ENCODE measurements at regions not wholly inside any gene's neighbourhood (a gene's known extent, or its start where the extent isn't known, plus 50 kb on each side); places are given as distances from the start of the nearest gene placed in this dataset.

DNA sequence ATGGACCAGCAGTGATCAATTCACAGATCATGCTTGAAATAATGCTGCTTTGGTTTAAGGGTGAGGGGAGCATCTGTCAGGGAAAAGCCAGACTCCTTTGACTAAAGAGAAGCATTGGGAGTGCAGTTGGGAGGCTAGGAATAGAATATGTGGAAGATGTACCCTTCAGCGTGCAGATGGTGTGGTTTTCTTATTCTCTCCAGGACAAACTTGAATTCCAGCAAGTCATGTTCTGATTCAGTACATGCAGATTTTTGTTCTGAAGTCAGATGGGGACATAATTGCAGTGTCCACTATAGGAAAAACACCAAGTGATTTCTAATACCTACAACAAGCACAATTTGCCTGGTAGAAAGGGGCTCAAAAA lies 99.0 kb upstream of the LIMCH1 start:
- ATAC-seq (replicated peaks in 6 of 8) = peak in 4 of 8 experiments; percentile 16 to 76 (median 56)
- WGBS, 10 experiments = 0 to 78% (median 50%) methylated on average over 1 of the region's 1 CpG; no CpG with 5 or more reads in 7 of the 10 experiments
- in situ Hi-C loops (cut with MboI; ENCODE audit: low pct_unique_long_range_greater_than_20kb in 2 of 9, low sequenced_read_pairs in 9 of 9, unreplicated experiment in 9 of 9) = no loop called here
- peak overlapping the region; percentile 11 to 80 for H3K27ac ChIP-seq
- peaks cover 37 to 40% of the 10 kb centered on the region in 2 donors for H3K4me1 ChIP-seq (replicated peaks in 1 of 2)
- H3K4me3 ChIP-seq = no peak overlapping the region

GRCh38 chr4:41442810-41443209 lies 95.1 kb upstream of the LIMCH1 start:
- H3K4me3 ChIP-seq = no peak overlapping the region
- peaks cover 16 to 19% of the 10 kb centered on the region in 2 donors for H3K4me1 ChIP-seq (replicated peaks in 1 of 2)
- in situ Hi-C loops (cut with MboI; ENCODE audit: low pct_unique_long_range_greater_than_20kb in 2 of 9, low sequenced_read_pairs in 9 of 9, unreplicated experiment in 9 of 9) = no loop called here
- peak in 1 of 8 experiments; percentile 52 for ATAC-seq (replicated peaks in 6 of 8)
- no peak overlapping the region for H3K27ac ChIP-seq

DNA sequence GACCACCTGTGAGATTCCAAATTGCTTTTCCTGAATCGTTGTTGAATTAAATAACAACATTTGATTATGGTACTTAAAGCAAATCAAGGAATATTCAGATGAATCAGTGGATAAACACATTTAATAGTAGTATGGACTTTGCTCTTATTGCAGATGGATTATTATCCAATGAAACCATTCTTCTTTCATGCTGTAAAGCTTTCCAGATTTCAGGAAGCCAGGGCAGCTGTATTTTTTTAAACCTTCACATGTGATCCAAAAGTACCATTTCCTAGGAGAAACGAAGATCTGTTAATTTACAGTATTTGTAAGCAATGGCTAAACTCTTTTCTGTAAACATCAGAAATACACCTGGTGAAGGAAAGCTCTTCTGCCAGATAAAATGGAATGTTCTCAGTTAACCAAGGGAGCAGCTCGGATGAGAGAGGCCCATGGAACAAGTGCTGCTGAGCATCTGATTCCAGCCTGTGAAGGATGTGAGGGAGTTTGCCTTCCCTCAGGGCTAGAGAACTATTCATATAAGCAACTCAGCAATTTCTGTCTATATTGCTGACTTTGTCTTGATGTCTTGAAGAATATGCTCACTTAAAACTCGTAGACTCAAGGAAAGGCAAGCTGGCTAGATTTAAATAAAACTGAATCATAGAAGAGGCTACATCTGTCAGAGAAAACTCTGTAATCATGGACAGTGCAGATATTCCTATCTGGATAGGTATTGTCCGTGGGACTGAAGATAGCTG lies 94.4 kb upstream of the LIMCH1 start:
- WGBS, 10 experiments = 10 to 100% (median 93%) methylated on average over 1 to 5 of the region's 5 CpGs
- ATAC-seq (replicated peaks in 6 of 8) = peak in 1 of 8 experiments; percentile 47
- in situ Hi-C loops (cut with MboI; ENCODE audit: low pct_unique_long_range_greater_than_20kb in 2 of 9, low sequenced_read_pairs in 9 of 9, unreplicated experiment in 9 of 9) = no loop called here
- no peak overlapping the region for H3K27ac ChIP-seq
- peaks cover 9 to 12% of the 10 kb centered on the region in 2 donors for H3K4me1 ChIP-seq (replicated peaks in 1 of 2)
- H3K4me3 ChIP-seq = no peak overlapping the region

- Histone ChIP-seq H3K4me3 (no peak overlapping the region), H3K4me1 (replicated peaks in 1 of 2) (no peaks in the 10 kb centered on the region), H3K27ac (no peak overlapping the region)
- 90 to 100% (median 100%) methylated on average over 1 of the region's 1 CpG; no CpG with 5 or more reads in 5 of the 10 experiments for WGBS, 10 experiments
- in situ Hi-C loops (cut with MboI; ENCODE audit: low pct_unique_long_range_greater_than_20kb in 2 of 9, low sequenced_read_pairs in 9 of 9, unreplicated experiment in 9 of 9) = no loop called here
- ATAC-seq (replicated peaks in 6 of 8) = no peak
These were observed 91.6 kb upstream of the LIMCH1 start for GRCh38 chr4:41446391-41446790.

DNA sequence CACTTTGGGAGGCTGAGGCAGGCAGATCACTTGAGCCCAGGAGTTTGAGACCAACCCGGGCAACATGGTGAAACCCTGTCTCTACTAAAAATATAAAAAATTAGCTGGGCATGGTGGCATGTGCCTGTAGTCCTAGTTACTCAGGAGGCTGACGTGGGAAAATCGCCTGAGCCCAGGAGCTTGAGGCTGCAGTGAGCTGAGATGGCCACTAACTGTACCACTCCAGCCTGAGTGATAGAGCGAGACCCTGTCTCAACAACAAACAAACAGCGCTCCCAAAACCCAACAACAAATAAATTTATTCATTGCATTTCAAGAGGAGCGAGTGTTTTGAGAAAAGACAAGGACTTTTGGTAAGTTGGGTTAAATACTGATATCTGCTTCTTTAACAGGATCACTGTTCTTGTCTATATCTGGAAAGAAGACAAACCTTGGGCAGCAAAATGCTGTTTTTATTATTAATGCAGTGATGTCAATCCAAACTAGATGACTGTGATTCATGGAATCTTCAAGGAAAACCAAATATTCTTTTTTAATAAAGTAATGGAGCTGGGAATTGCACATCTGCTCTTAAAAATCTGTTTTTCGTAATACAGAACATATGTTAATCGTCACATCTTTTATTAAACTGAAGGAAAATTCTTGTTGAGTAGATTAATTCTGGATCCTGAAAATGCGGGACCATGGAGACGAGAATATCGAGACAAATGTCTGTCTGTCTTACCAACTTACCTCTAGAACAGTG lies 90.8 kb upstream of the LIMCH1 start:
- in situ Hi-C loops (cut with MboI; ENCODE audit: low pct_unique_long_range_greater_than_20kb in 2 of 9, low sequenced_read_pairs in 9 of 9, unreplicated experiment in 9 of 9) = no loop called here
- Histone ChIP-seq H3K4me1 (replicated peaks in 1 of 2) (peaks cover 0 to 2% of the 10 kb centered on the region in 2 donors), H3K4me3 (no peak overlapping the region), H3K27ac (no peak overlapping the region)
- WGBS, 10 experiments = 34 to 100% (median 85%) methylated on average over 2 to 9 of the region's 11 CpGs; no CpG with 5 or more reads in 1 of the 10 experiments
- ATAC-seq (replicated peaks in 6 of 8) = no peak

- 7 to 100% (median 75%) methylated on average over 1 to 7 of the region's 7 CpGs; no CpG with 5 or more reads in 2 of the 10 experiments for WGBS, 10 experiments
These were observed 89.0 kb upstream of the LIMCH1 start for GRCh38 chr4:41448934-41449333.

DNA sequence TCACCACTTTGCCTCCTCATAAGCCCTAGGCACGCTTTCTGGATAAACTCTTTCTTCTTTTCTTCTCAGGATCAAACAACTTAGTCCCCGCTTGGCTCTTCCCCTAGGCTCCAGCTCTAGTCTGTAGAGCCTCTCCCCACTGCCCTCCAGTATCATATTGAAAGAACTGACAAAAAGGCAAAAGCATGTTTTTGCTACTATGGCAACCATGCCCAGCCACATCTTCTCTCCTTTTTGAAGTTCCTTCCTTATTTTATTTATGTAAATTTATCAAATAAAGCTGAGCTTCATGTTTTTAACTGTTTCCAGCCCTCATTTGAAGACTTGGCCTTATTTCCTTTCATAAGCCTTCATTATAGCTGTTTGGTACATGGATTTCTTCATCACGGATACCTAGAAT lies 86.0 kb upstream of the LIMCH1 start:
- no peak for ATAC-seq (replicated peaks in 6 of 8)
- Histone ChIP-seq H3K4me3 (no peak overlapping the region), H3K4me1 (replicated peaks in 1 of 2) (peaks cover 31 to 37% of the 10 kb centered on the region in 2 donors), H3K27ac (no peak overlapping the region)
- in situ Hi-C loops (cut with MboI; ENCODE audit: low pct_unique_long_range_greater_than_20kb in 2 of 9, low sequenced_read_pairs in 9 of 9, unreplicated experiment in 9 of 9) = loop anchor here in 1 of 9 experiments (25.0 kb wide), 1 partner anchor 165 kb away; no protein-coding TSS in a partner anchor
- 63 to 100% (median 85%) methylated on average over 1 to 3 of the region's 3 CpGs for WGBS, 10 experiments

More at GRCh38 chr4:41448934-41449333, 89.0 kb upstream of the LIMCH1 start:
- peak in 6 of 8 experiments; percentile 23 to 98 (median 43) for ATAC-seq (replicated peaks in 6 of 8)
- no peak overlapping the region for H3K4me3 ChIP-seq
- in situ Hi-C loops (cut with MboI; ENCODE audit: low pct_unique_long_range_greater_than_20kb in 2 of 9, low sequenced_read_pairs in 9 of 9, unreplicated experiment in 9 of 9) = no loop called here
- H3K4me1 ChIP-seq (replicated peaks in 1 of 2) = peaks cover 5 to 8% of the 10 kb centered on the region in 2 donors
- H3K27ac ChIP-seq = no peak overlapping the region

- ATAC-seq (replicated peaks in 6 of 8) = no peak
- peaks cover 31 to 37% of the 10 kb centered on the region in 2 donors for H3K4me1 ChIP-seq (replicated peaks in 1 of 2)
- in situ Hi-C loops (cut with MboI; ENCODE audit: low pct_unique_long_range_greater_than_20kb in 2 of 9, low sequenced_read_pairs in 9 of 9, unreplicated experiment in 9 of 9) = loop anchor here in 1 of 9 experiments (25.0 kb wide), 1 partner anchor 165 kb away; no protein-coding TSS in a partner anchor
- no peak overlapping the region for H3K27ac ChIP-seq
- H3K4me3 ChIP-seq = no peak overlapping the region
- 46 to 100% (median 96%) methylated on average over 1 to 6 of the region's 6 CpGs; no CpG with 5 or more reads in 1 of the 10 experiments for WGBS, 10 experiments
These were observed 85.3 kb upstream of the LIMCH1 start for GRCh38 chr4:41452484-41453225.

GRCh38 chr4:41454423-41454822 lies 83.5 kb upstream of the LIMCH1 start:
- in situ Hi-C loops (cut with MboI; ENCODE audit: low pct_unique_long_range_greater_than_20kb in 2 of 9, low sequenced_read_pairs in 9 of 9, unreplicated experiment in 9 of 9) = loop anchor here in 1 of 9 experiments (25.0 kb wide), 1 partner anchor 167 kb away; no protein-coding TSS in a partner anchor
- WGBS, 10 experiments = 0 to 65% (median 3%) methylated on average over 1 to 4 of the region's 4 CpGs; no CpG with 5 or more reads in 4 of the 10 experiments
- no peak overlapping the region for H3K4me3 ChIP-seq
- H3K4me1 ChIP-seq (replicated peaks in 1 of 2) = peaks cover 31 to 37% of the 10 kb centered on the region in 2 donors
- H3K27ac ChIP-seq = no peak overlapping the region
- peak; percentile 72 to 88 (median 82) for ATAC-seq (replicated peaks in 6 of 8)

DNA sequence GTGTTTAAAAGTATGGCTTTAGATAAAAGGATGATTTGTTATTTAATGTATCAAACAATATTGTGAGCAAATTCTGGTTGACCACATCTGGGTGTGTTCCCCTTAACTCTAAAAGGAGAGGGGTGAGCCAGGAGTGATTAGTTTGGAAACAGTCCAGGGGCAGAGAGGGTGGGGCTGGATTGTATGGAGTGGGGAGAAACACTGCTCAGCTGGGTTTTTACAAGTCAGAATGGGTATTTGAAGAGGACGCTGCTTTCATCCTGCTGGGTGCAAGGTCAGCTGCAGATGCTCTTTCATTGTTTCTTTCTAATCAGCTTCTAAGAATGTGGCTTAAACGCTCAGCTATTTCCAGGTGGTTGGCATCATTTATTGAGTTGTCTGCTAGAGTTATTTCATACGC lies 82.8 kb upstream of the LIMCH1 start:
- ATAC-seq (replicated peaks in 6 of 8) = peak in 7 of 8 experiments; percentile 26 to 67 (median 48)
- H3K4me1 ChIP-seq (replicated peaks in 1 of 2) = peaks cover 31 to 37% of the 10 kb centered on the region in 2 donors
- in situ Hi-C loops (cut with MboI; ENCODE audit: low pct_unique_long_range_greater_than_20kb in 2 of 9, low sequenced_read_pairs in 9 of 9, unreplicated experiment in 9 of 9) = loop anchor here in 1 of 9 experiments (25.0 kb wide), 1 partner anchor 168 kb away; no protein-coding TSS in a partner anchor
- no peak overlapping the region for H3K4me3 ChIP-seq
- no peak overlapping the region for H3K27ac ChIP-seq
- WGBS, 10 experiments = 0 to 60% (median 10%) methylated on average over 1 to 3 of the region's 3 CpGs; no CpG with 5 or more reads in 1 of the 10 experiments

DNA sequence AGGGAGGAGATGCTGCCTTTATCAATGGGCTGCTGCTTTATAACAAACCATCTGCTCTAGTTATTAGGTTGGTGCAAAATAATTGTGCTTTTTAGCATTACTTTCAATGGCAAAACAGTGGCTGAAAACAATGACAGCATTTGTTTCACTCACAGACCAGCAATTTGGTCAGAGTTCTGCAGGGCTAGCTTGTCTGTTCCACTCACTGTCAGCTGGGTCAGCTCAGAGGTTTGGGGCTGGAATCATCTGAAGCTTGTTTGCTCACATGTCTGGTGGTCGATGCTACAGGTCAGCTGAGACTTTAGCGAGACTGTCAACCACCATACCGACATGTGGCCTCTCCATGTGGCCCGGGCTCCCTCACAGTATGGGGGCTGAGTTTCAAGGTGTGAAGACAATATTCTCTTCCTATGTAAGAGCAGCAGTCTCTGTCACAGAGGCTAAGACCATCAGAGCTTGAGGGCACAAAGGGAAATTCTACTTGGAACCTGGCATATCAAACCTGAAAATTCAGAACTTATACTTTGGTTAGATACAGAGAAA lies 81.3 kb upstream of the LIMCH1 start:
- 43 to 60% methylated on average over 2 to 3 of the region's 4 CpGs; no CpG with 5 or more reads in 8 of the 10 experiments for WGBS, 10 experiments
- Histone ChIP-seq H3K4me3 (no peak overlapping the region), H3K27ac (no peak overlapping the region), H3K4me1 (replicated peaks in 1 of 2) (peaks cover 32 to 43% of the 10 kb centered on the region in 2 donors)
- in situ Hi-C loops (cut with MboI; ENCODE audit: low pct_unique_long_range_greater_than_20kb in 2 of 9, low sequenced_read_pairs in 9 of 9, unreplicated experiment in 9 of 9) = loop anchor here in 1 of 9 experiments (25.0 kb wide), 1 partner anchor 169 kb away; no protein-coding TSS in a partner anchor
- ATAC-seq (replicated peaks in 6 of 8) = peak in 3 of 8 experiments; percentile 31 to 45 (median 42)

DNA sequence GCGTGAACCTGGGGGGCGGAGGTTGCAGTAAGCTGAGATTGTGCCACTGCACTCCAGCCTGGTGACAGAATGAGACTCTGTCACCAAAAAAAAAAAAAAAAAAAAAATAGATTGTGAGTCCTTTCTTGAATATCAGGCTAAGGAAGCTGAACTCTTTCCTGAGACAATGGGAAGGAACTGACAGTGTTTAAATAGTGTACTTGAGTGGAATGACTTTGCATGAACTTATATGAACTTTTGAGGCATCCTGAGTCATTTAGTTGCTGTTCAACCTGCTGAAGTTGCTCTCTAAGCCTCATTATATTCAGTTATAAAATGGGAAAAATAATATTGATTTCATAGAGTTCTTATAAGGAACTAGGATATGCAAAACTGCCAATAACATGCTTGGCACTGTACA lies 79.3 kb upstream of the LIMCH1 start:
- ATAC-seq (replicated peaks in 6 of 8) = no peak
- Histone ChIP-seq H3K27ac (no peak overlapping the region), H3K4me3 (no peak overlapping the region), H3K4me1 (replicated peaks in 1 of 2) (peaks cover 33 to 39% of the 10 kb centered on the region in 2 donors)
- 89 to 100% (median 100%) methylated on average over 2 of the region's 2 CpGs; no CpG with 5 or more reads in 5 of the 10 experiments for WGBS, 10 experiments
- in situ Hi-C loops (cut with MboI; ENCODE audit: low pct_unique_long_range_greater_than_20kb in 2 of 9, low sequenced_read_pairs in 9 of 9, unreplicated experiment in 9 of 9) = loop anchor here in 1 of 9 experiments (25.0 kb wide), 1 partner anchor 171 kb away; no protein-coding TSS in a partner anchor

All from motor neuron (in vitro differentiated cells).